Left lung (tissue), 4 donors: ENCODE measurements at regions not wholly inside any gene's neighbourhood (a gene's known extent, or its start where the extent isn't known, plus 50 kb on each side); places are given as distances from the start of the nearest gene placed in this dataset.

Experiments
- ATAC-seq: fragments of 200-7000 bp; cut with Tn5 transposase; one replicate; pipeline ENCODE4 v1.9.1; 2020; ENCODE audit warnings: moderate library complexity
- DNase-seq, 4 donors: peaks; one replicate each; pipeline ENCODE4 v3.0.0-alpha.2; 2013 to 2020
- H3K27ac ChIP-seq, 2 donors: fragments of 200-600 bp; sonication (generic) in 1 of 2; one replicate each; pipeline versions ENCODE4 v1.5.0 to v1.8.0; 2020 to 2021
- H3K27me3 ChIP-seq, 2 donors: fragments of 200-600 bp; sonication (generic) in 1 of 2; one replicate each; pipeline versions ENCODE4 v1.5.0 to v1.8.0; 2020 to 2021
- H3K36me3 ChIP-seq, 2 donors: fragments of 200-600 bp; sonication (generic) in 1 of 2; one replicate each; pipeline versions ENCODE4 v1.5.0 to v1.8.0; 2020 to 2021
- H3K4me1 ChIP-seq, 2 donors: fragments of 200-600 bp; one replicate each; pipeline ENCODE4 v1.8.0; 2021
- H3K4me3 ChIP-seq, 2 donors: fragments of 200-600 bp; sonication (generic) in 1 of 2; one replicate each; pipeline versions ENCODE4 v1.5.0 to v1.8.0; 2020 to 2021; ENCODE audit warnings: mild to moderate bottlenecking in 1 of 2
- H3K9me3 ChIP-seq, 2 donors: fragments of 200-600 bp; sonication (generic) in 1 of 2; one replicate each; pipeline versions ENCODE4 v1.5.0 to v1.8.0; 2020 to 2021
- CTCF ChIP-seq, 2 donors: fragments of 200-600 bp; sonication (generic) in 1 of 2; IDR thresholded peaks; one replicate each; pipeline versions ENCODE4 v1.5.0 to v1.8.0; 2021; ENCODE audit warnings: antibody characterized with exemption in 2 of 2
- intact Hi-C, 2 donors: fragments of 100-400 bp; cut with DNase I; formaldehyde crosslinking; loops; one replicate each; pipeline versions ENCODE4 v1.11.2 to v1.14.2; 2022
- donor health status: DM: no; HTN: yes; CAD: no.
- donor health status: DM: no; HTN: no; CAD: no.

- Histone ChIP-seq H3K4me1 (no peaks in the 10 kb centered on the region), H3K36me3 (no peaks in the 10 kb centered on the region), H3K27ac (no peak overlapping the region), H3K4me3 (no peak overlapping the region), H3K27me3 (no peaks in the 10 kb centered on the region), H3K9me3 (no peaks in the 10 kb centered on the region)
- intact Hi-C loops, result no loop called here
- DNase-seq (no peak), ATAC-seq (no peak)
- no peak for TF ChIP-seq CTCF (IDR thresholded peaks at IDR 0.05)
Measured at GRCh38 chr16:74219706-74220105, 76.9 kb upstream of the PSMD7 start.

GRCh38 chr16:74218871-74219270 lies 77.7 kb upstream of the PSMD7 start:
- H3K4me3 ChIP-seq, result no peak overlapping the region
- no peak overlapping the region for H3K27ac ChIP-seq
- intact Hi-C loops, result no loop called here
- ATAC-seq (no peak), DNase-seq (no peak)
- TF ChIP-seq CTCF (IDR thresholded peaks at IDR 0.05), result no peak
- H3K9me3 ChIP-seq, result no peaks in the 10 kb centered on the region
- no peaks in the 10 kb centered on the region for H3K4me1 ChIP-seq
- H3K36me3 ChIP-seq, result no peaks in the 10 kb centered on the region
- H3K27me3 ChIP-seq, result no peaks in the 10 kb centered on the region

- H3K27ac ChIP-seq, result no peak overlapping the region
- DNase-seq, result no peak
Measured at GRCh38 chr16:74216319-74216718, 80.3 kb upstream of the PSMD7 start.

GRCh38 chr16:74215249-74215648 lies 81.4 kb upstream of the PSMD7 start:
- intact Hi-C loops, result no loop called here
- Histone ChIP-seq H3K36me3 (no peaks in the 10 kb centered on the region), H3K27ac (no peak overlapping the region), H3K4me3 (no peak overlapping the region), H3K9me3 (no peaks in the 10 kb centered on the region), H3K27me3 (no peaks in the 10 kb centered on the region), H3K4me1 (no peaks in the 10 kb centered on the region)
- TF ChIP-seq CTCF (IDR thresholded peaks at IDR 0.05), result no peak
- DNase-seq (no peak), ATAC-seq (no peak)

More at GRCh38 chr16:74216319-74216718, 80.3 kb upstream of the PSMD7 start:
- H3K36me3 ChIP-seq, result no peaks in the 10 kb centered on the region
- no peaks in the 10 kb centered on the region for H3K4me1 ChIP-seq
- intact Hi-C loops, result no loop called here
- H3K9me3 ChIP-seq, result no peaks in the 10 kb centered on the region
- no peaks in the 10 kb centered on the region for H3K27me3 ChIP-seq
- no peak for TF ChIP-seq CTCF (IDR thresholded peaks at IDR 0.05)
- H3K4me3 ChIP-seq, result no peak overlapping the region
- ATAC-seq, result no peak

- intact Hi-C loops, result no loop called here
- H3K4me1 ChIP-seq, result no peaks in the 10 kb centered on the region
- no peak for ATAC-seq
- no peaks in the 10 kb centered on the region for H3K27me3 ChIP-seq
- H3K27ac ChIP-seq, result no peak overlapping the region
- H3K9me3 ChIP-seq, result no peaks in the 10 kb centered on the region
- H3K36me3 ChIP-seq, result no peaks in the 10 kb centered on the region
- no peak for DNase-seq
- no peak for TF ChIP-seq CTCF (IDR thresholded peaks at IDR 0.05)
- no peak overlapping the region for H3K4me3 ChIP-seq
Measured at GRCh38 chr16:74213372-74213771, 83.2 kb upstream of the PSMD7 start.
